ENCODE measurements at regions not wholly inside any gene's neighbourhood (a gene's known extent, or its start where the extent isn't known, plus 50 kb on each side); places are given as distances from the start of the nearest gene placed in this dataset.

DNA sequence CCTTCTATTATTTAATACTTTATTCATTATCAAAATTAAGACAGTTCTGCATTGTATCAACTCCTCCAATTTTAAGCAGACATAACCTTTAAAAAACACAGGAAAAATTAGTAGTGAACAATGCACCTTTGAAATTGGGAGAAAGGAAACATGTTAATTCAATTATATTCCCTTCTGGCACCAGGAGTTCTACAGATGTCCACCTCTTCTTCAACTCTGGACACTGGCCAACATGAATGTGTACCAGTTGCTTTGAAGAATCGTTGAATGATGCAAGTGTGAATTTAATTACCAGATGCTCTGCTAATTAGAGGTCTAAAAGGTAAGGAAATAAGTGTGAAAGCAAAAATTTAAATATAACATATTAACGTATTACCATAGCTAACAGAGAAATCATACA, 206.7 kb upstream of the IGFBP3 start:
- no peak for TF ChIP-seq CTCF (IDR thresholded peaks at IDR 0.05; ENCODE audit: insufficient read depth, low read length, missing control alignments)
- H3K4me3 ChIP-seq (ENCODE audit: low read depth, low read length) = no peak overlapping the region
- ChIA-PET POLR2A (no interaction called here), CTCF (interaction anchor here (2.5 kb wide), 1 partner anchor 205 kb away, joined by 10 read pairs; no protein-coding TSS in a partner anchor)
- no peak for DNase-seq (ENCODE audit: low read depth, low spot score)

DNA sequence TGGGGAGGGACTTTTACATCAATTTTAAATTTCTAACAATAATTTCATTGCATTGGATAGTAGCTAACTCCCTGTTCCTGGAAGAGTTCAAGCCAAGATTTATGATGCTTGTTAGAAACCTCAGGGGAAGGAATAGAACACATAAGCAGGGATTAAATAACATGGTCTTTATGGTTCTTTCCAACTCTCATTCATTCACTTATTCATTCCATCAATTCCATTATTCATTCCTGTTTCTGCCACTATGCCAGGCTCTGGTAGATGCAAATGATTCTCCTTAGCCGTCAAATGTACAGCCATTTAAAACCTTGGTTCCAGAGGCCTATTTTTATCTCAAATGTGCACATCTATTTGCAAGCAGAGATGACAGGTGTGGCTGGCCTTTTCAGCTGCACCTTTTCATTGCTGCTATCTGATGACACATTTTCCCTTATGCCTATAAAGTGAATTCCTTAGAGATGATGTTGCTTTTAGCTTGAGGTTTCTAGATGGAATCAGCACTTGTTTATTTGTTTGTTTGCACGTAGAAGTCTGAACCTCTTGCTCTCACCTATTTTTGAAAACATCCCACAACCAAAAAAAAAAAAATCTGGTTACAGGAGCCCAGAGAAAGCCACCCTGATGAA, 205.7 kb upstream of the IGFBP3 start:
- no peak for DNase-seq (ENCODE audit: low read depth, low spot score)
- POLR2A ChIA-PET = no interaction called here
- TF ChIP-seq CTCF (IDR thresholded peaks at IDR 0.05; ENCODE audit: insufficient read depth, low read length, missing control alignments) = no peak
- H3K4me3 ChIP-seq (ENCODE audit: low read depth, low read length) = no peak overlapping the region
- CTCF ChIA-PET = interaction anchor here (2.5 kb wide), 1 partner anchor 204 kb away, joined by 10 read pairs; no protein-coding TSS in a partner anchor

- no peak for DNase-seq (ENCODE audit: low read depth, low spot score)
- no peak for TF ChIP-seq CTCF (IDR thresholded peaks at IDR 0.05; ENCODE audit: insufficient read depth, low read length, missing control alignments)
- POLR2A ChIA-PET = no interaction called here
- H3K4me3 ChIP-seq (ENCODE audit: low read depth, low read length) = no peak overlapping the region
- CTCF ChIA-PET = interaction anchor here (0.5 to 1.2 kb wide), 2 partner anchors 8 to 162 kb away, joined by 3 to 5 read pairs; no protein-coding TSS in a partner anchor
Observed at GRCh38 chr7:46123756-46124343, 202.8 kb upstream of the IGFBP3 start.

DNA sequence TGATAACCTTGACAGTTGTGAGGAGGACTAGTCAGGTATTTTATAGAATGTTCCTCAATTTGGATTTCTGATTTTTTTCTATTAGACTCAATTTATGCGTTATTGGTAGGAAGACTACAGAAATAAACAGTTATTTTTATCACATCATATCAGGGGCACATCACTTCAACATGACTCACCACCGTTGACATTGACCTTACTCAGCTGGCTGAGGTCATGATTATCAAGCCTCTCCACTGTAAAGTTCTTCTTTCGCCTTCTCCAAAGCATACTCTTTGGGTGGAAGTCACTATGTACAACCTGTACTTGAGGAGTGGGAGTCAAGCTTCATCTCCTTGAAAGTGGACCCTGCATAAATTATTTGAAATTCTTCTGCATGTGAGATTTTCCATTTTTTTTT, 194.3 kb upstream of the IGFBP3 start:
- no peak for TF ChIP-seq CTCF (IDR thresholded peaks at IDR 0.05; ENCODE audit: insufficient read depth, low read length, missing control alignments)
- ChIA-PET POLR2A (no interaction called here), CTCF (interaction anchor here (1.1 to 1.3 kb wide), 2 partner anchors 9 to 22 kb away, joined by 5 read pairs; no protein-coding TSS in a partner anchor)
- DNase-seq (ENCODE audit: low read depth, low spot score) = no peak
- no peak overlapping the region for H3K4me3 ChIP-seq (ENCODE audit: low read depth, low read length)

DNA sequence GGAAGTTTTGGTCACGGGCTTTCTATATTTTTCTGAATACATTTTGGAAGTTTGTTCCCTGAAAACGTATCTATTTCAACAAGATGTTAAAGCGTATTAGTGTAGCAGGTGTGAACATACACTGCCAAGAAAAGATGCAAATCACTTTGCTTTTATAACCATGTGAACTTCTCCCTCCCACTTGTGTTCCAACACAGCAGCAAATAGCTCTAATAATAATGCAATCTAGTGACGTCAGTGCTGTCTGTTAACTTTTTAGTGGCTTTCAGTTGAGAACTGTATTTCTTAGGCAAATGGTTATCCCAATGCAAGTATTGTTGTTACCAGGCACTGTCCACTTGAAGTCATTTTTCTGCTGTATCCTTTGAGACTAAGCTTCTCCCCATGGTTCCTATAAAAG, 188.4 kb upstream of the IGFBP3 start:
- POLR2A ChIA-PET = no interaction called here
- DNase-seq (ENCODE audit: low read depth, low spot score) = no peak
- H3K4me3 ChIP-seq (ENCODE audit: low read depth, low read length) = no peak overlapping the region
- no peak for TF ChIP-seq CTCF (IDR thresholded peaks at IDR 0.05; ENCODE audit: insufficient read depth, low read length, missing control alignments)
- CTCF ChIA-PET = interaction anchor here (2.2 kb wide), 1 partner anchor 11 kb away, joined by 8 read pairs; no protein-coding TSS in a partner anchor

GRCh38 chr7:46108272-46108671, 187.2 kb upstream of the IGFBP3 start:
- no peak overlapping the region for H3K4me3 ChIP-seq (ENCODE audit: low read depth, low read length)
- no peak for DNase-seq (ENCODE audit: low read depth, low spot score)
- POLR2A ChIA-PET = no interaction called here
- CTCF ChIA-PET = interaction anchor here (2.2 kb wide), 1 partner anchor 12 kb away, joined by 8 read pairs; no protein-coding TSS in a partner anchor
- TF ChIP-seq CTCF (IDR thresholded peaks at IDR 0.05; ENCODE audit: insufficient read depth, low read length, missing control alignments) = no peak

Measured in AG04449 (cell line).